ENCODE measurements at regions not wholly inside any gene's neighbourhood (a gene's known extent, or its start where the extent isn't known, plus 50 kb on each side); places are given as distances from the start of the nearest gene placed in this dataset.

DNA sequence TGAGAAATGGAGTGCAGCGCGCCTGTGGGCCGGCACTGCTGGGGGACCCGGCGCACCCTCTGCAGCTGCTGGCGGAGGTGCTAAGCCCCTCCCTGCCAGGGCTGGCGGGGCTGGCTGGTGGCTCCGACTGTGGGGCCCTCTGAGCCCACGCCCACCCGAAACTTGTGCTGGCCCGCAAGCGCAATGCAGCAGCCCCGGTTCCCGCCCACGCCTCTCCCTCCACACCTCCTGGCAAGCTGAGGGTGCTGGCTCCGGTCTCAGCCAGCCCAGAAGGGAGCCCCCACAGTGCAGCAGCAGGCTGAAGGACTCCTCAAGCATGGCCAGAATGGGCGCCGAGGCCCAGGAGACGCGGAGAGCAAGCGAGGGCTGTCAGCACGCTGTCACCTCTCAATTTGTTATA, 1063.0 kb upstream of the AUTS2 start (continued):
- TF ChIP-seq REST (tag by site-specific recombination; IDR thresholded peaks at IDR 0.05) (no peak), ZBTB21 (tag by site-specific recombination; IDR thresholded peaks at IDR 0.05) (no peak), ZNF24 (tag by site-specific recombination; IDR thresholded peaks at IDR 0.05) (no peak), ZNF426 (tag by site-specific recombination; IDR thresholded peaks at IDR 0.05) (no peak), ZNF354C (tag by site-specific recombination; IDR thresholded peaks at IDR 0.05; ENCODE audit: borderline replicate concordance, low read depth) (no peak), TRIM28 (IDR thresholded peaks at IDR 0.05; ENCODE audit: borderline replicate concordance, low read length) (no peak), MYNN (tag by site-specific recombination; IDR thresholded peaks at IDR 0.05; ENCODE audit: borderline replicate concordance) (no peak), OVOL3 (tag by site-specific recombination; IDR thresholded peaks at IDR 0.05) (no peak), ZFP37 (tag by site-specific recombination; IDR thresholded peaks at IDR 0.05) (no peak), ZNF660 (tag by site-specific recombination; IDR thresholded peaks at IDR 0.05) (no peak), ZSCAN4 (tag by site-specific recombination; IDR thresholded peaks at IDR 0.05) (no peak), ZNF530 (tag by site-specific recombination; IDR thresholded peaks at IDR 0.05; ENCODE audit: low read depth) (no peak), ZNF76 (tag by site-specific recombination; IDR thresholded peaks at IDR 0.05; ENCODE audit: borderline replicate concordance, low read depth) (no peak), HIC1 (tag by site-specific recombination; IDR thresholded peaks at IDR 0.05) (no peak), ZBTB26 (tag by site-specific recombination; optimal IDR thresholded peaks at IDR 0.05) (no peak)

DNA sequence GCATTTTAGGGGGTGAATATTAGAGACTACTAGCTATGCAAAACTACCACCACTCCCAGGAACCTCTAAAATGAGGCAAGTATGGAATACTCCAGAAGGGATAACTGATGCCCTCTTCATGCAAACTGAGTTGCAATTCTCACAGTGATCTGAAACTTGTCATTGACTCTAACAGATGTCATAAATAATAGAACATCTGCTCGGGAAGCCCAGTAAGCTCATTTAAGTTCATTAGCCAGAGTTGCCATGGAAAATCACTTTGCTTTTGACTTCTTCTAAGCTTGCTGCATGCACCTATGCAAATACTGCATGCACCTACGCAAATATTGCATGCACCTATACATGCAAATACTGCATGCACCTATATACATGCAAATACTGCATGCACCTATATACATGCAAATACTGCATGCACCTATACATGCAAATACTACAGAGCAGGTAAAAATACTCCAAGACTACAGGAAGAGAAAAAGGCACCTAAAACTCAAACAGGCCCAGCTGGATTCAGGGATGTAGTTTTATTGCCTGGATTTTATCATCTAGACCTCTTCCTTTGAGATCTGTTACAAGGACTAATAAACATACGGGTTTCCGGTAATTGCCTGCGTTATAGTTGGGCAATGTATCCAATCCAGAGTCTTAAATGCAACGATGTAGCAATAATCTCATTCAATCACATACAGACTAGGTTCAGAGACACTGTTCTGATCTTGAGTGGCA, 1061.1 kb upstream of the AUTS2 start:
- Histone ChIP-seq H3K4me3 (ENCODE audit: low read depth, low read length) (no peak overlapping the region), H3K4me1 (ENCODE audit: control insufficient read depth, insufficient read depth, low read length) (no peaks in the 10 kb centered on the region), H3K27ac (ENCODE audit: extremely low read depth, low read depth, low read length) (no peak overlapping the region), H3K36me3 (ENCODE audit: control insufficient read depth in 2 of 2, insufficient read depth in 1 of 2, low read length in 2 of 2) (no peaks in the 10 kb centered on the region), H3K9me3 (ENCODE audit: control insufficient read depth, insufficient read depth, low read depth, low read length) (no peaks in the 10 kb centered on the region)
- CTCF ChIA-PET: no interaction called here
- POLR2A ChIA-PET: no interaction called here
- TF ChIP-seq ZNF211 (tag by site-specific recombination; IDR thresholded peaks at IDR 0.05; ENCODE audit: low read depth): no peak
- no peak for TF ChIP-seq ZSCAN23 (tag by site-specific recombination; IDR thresholded peaks at IDR 0.05)
- no peak for TF ChIP-seq SALL2 (tag by site-specific recombination; IDR thresholded peaks at IDR 0.05; ENCODE audit: borderline replicate concordance)
- no peak for TF ChIP-seq ZNF791 (tag by site-specific recombination; IDR thresholded peaks at IDR 0.05)
- TF ChIP-seq SP3 (tag by site-specific recombination; IDR thresholded peaks at IDR 0.05): no peak
- TF ChIP-seq, protein P1, sequence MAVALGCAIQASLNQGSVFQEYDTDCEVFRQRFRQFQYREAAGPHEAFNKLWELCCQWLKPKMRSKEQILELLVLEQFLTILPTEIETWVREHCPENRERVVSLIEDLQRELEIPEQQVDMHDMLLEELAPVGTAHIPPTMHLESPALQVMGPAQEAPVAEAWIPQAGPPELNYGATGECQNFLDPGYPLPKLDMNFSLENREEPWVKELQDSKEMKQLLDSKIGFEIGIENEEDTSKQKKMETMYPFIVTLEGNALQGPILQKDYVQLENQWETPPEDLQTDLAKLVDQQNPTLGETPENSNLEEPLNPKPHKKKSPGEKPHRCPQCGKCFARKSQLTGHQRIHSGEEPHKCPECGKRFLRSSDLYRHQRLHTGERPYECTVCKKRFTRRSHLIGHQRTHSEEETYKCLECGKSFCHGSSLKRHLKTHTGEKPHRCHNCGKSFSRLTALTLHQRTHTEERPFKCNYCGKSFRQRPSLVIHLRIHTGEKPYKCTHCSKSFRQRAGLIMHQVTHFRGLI (tag by site-specific recombination; IDR thresholded peaks at IDR 0.05): no peak
- no peak for TF ChIP-seq ZNF571 (tag by site-specific recombination; IDR thresholded peaks at IDR 0.05)
- no peak for TF ChIP-seq TRIM28 (IDR thresholded peaks at IDR 0.05; ENCODE audit: borderline replicate concordance, low read length)
- no peak for TF ChIP-seq ZNF664 (tag by site-specific recombination; IDR thresholded peaks at IDR 0.05)
- no peak for TF ChIP-seq KLF17 (tag by site-specific recombination; IDR thresholded peaks at IDR 0.05)
- no peak for TF ChIP-seq ZNF548 (tag by site-specific recombination; IDR thresholded peaks at IDR 0.05)
- no peak for TF ChIP-seq ZFP37 (tag by site-specific recombination; IDR thresholded peaks at IDR 0.05)
- no peak for TF ChIP-seq ZNF248 (tag by site-specific recombination; IDR thresholded peaks at IDR 0.05)
- no peak for TF ChIP-seq GFI1B (tag by site-specific recombination; IDR thresholded peaks at IDR 0.05)

Measured in HEK293 (cell line).